GM12878 (cell line): ENCODE measurements at regions not wholly inside any gene's neighbourhood (a gene's known extent, or its start where the extent isn't known, plus 50 kb on each side); places are given as distances from the start of the nearest gene placed in this dataset.

Source experiments
- ATAC-seq: fragments of 200-7000 bp; cut with Tn5 transposase; 3 replicates; pipeline ENCODE4 v1.9.1; 2020; ENCODE audit warnings: mild to moderate bottlenecking, moderate library complexity
- BruUV-seq: library from RNA; stranded (reverse); fragments of 400-500 nt; replicated peaks from 2 replicates; lab custom pipeline; 2021; lab: Mats Ljungman, UMichigan
- CTCF ChIA-PET: fragments of 300-600 bp; sonication (Branson Sonifier 250); formaldehyde crosslinking; extraction: SDS; loops from one replicate; lab custom pipeline; 2021; ENCODE audit warnings: inconsistent platforms; lab: Yijun Ruan, JAX
- POLR2A ChIA-PET: fragments of 350-600 bp; formaldehyde crosslinking; extraction: SDS; loops from one replicate; lab custom pipeline; 2021; ENCODE audit warnings: inconsistent platforms; lab: Charles Lee
- RAD21 ChIA-PET: fragments of 300-600 bp; sonication (Branson Sonifier 250); formaldehyde crosslinking; loops from one replicate; lab custom pipeline; 2023; ENCODE audit warnings: antibody characterized with exemption; ENCODE audit not compliant: unreplicated experiment; lab: Charles Lee
- SMC1A ChIA-PET: fragments of 300-600 bp; sonication (Branson Sonifier 250); formaldehyde crosslinking; loops from one replicate; lab custom pipeline; 2023; ENCODE audit not compliant: unreplicated experiment, uncharacterized antibody; lab: Charles Lee
- DNase-seq: peaks from one replicate; pipeline ENCODE4 v3.0.0-alpha.2; 2011; ENCODE audit warnings: low read depth, low spot score
- FAIRE-seq: peaks from 3 replicates; lab custom pipeline; 2011; peaks lifted over from hg19 to GRCh38; lab: Jason Lieb, UNC
- H2AFZ ChIP-seq: 2 replicates; pipeline ENCODE4 v1.6.0; 2011; ENCODE audit warnings: low read depth, low read length, control low read depth; ENCODE audit not compliant: control insufficient read depth
- H3K27ac ChIP-seq: 2 replicates; pipeline ENCODE4 v1.5.1; 2011; ENCODE audit warnings: control low read depth; ENCODE audit not compliant: control insufficient read depth, insufficient read depth
- H3K27me3 ChIP-seq, 2 experiments: replicated peaks in 1 of 2; 2 replicates each; pipeline versions ENCODE4 v1.6.0 to v1.6.1; 2011; ENCODE audit warnings: low read length in 1 of 2; ENCODE audit not compliant: control insufficient read depth in 2 of 2, insufficient read depth in 2 of 2
- H3K36me3 ChIP-seq, 2 experiments: 2 replicates each; pipeline ENCODE4 v1.5.1; 2011; ENCODE audit warnings: low read length in 1 of 2; ENCODE audit not compliant: control insufficient read depth in 2 of 2, insufficient read depth in 2 of 2
- H3K4me1 ChIP-seq: 2 replicates; pipeline ENCODE4 v1.6.1; 2011; ENCODE audit warnings: mild to moderate bottlenecking, low read length, moderate library complexity, mixed read lengths; ENCODE audit not compliant: control insufficient read depth, insufficient read depth
- H3K4me2 ChIP-seq: 2 replicates; pipeline ENCODE4 v1.6.0; 2011; ENCODE audit warnings: control low read depth; ENCODE audit not compliant: control insufficient read depth, insufficient read depth
- H3K4me3 ChIP-seq: fragments of 200-600 bp; sonication (generic); 2 replicates; pipeline ENCODE4 v1.5.1; 2016
- H3K79me2 ChIP-seq: 2 replicates; pipeline ENCODE4 v1.6.0; 2011; ENCODE audit warnings: low read length; ENCODE audit not compliant: control insufficient read depth, insufficient read depth
- H3K9ac ChIP-seq: 2 replicates; pipeline ENCODE4 v1.8.0; 2011; ENCODE audit warnings: low read length, control low read depth, mixed read lengths; ENCODE audit not compliant: control insufficient read depth, insufficient read depth
- H3K9me3 ChIP-seq: replicated peaks from 3 replicates; pipeline ENCODE4 v1.5.1; 2011; ENCODE audit warnings: mild to moderate bottlenecking, low read length; ENCODE audit not compliant: control insufficient read depth, insufficient read depth
- H4K20me1 ChIP-seq: 2 replicates; pipeline ENCODE4 v1.6.0; 2011; ENCODE audit not compliant: control insufficient read depth, insufficient read depth
- BCL3 ChIP-seq: IDR thresholded peaks from 2 replicates; pipeline ENCODE4 v1.6.1; 2011; ENCODE audit warnings: borderline replicate concordance, low read depth, mild to moderate bottlenecking, moderate library complexity, low read length; ENCODE audit not compliant: insufficient read depth, poor library complexity, severe bottlenecking
- CBFB ChIP-seq: IDR thresholded peaks from 2 replicates; pipeline ENCODE4 v1.6.1; 2016; ENCODE audit warnings: antibody characterized with exemption, low read depth
- ELK1 ChIP-seq: IDR thresholded peaks from 2 replicates; pipeline ENCODE4 v1.6.1; 2012; ENCODE audit warnings: low read depth, low read length, improper control_type of control experiment
- KDM1A ChIP-seq: fragments of 200-600 bp; sonication (generic); IDR thresholded peaks from 2 replicates; pipeline ENCODE4 v1.6.1; 2016; ENCODE audit warnings: borderline replicate concordance
- MLLT1 ChIP-seq: fragments of 450-650 bp; IDR thresholded peaks from 2 replicates; pipeline ENCODE4 v1.6.1; 2016; ENCODE audit warnings: mild to moderate bottlenecking
- NR2F1 ChIP-seq: fragments of 450-650 bp; conservative IDR thresholded peaks from 2 replicates; pipeline ENCODE4 v1.6.1; 2017; ENCODE audit warnings: mild to moderate bottlenecking
- PAX5 ChIP-seq: IDR thresholded peaks from 2 replicates; pipeline ENCODE4 v1.6.1; 2011; ENCODE audit warnings: low read depth, low read length, borderline replicate concordance
- POLR2AphosphoS2 ChIP-seq: IDR thresholded peaks from 2 replicates; pipeline ENCODE4 v1.6.1; 2011; ENCODE audit warnings: low read depth, mild to moderate bottlenecking, low read length, improper control_type of control experiment, moderate library complexity
- POU2F2 ChIP-seq: IDR thresholded peaks from 3 replicates; pipeline ENCODE4 v1.6.1; 2011; ENCODE audit warnings: low read depth, mild to moderate bottlenecking, low read length, borderline replicate concordance
- SKIL ChIP-seq: fragments of 450-650 bp; IDR thresholded peaks from 2 replicates; pipeline ENCODE4 v1.6.1; 2017; ENCODE audit warnings: mild to moderate bottlenecking, low read depth, inconsistent platforms; ENCODE audit not compliant: poor library complexity, severe bottlenecking
- SMARCA5 ChIP-seq: fragments of 450-650 bp; IDR thresholded peaks from 2 replicates; pipeline ENCODE4 v1.6.1; 2017; ENCODE audit warnings: mild to moderate bottlenecking
- SUZ12 ChIP-seq: fragments of 200-600 bp; sonication (generic); IDR thresholded peaks from one replicate; pipeline ENCODE4 v1.6.1; 2018; ENCODE audit warnings: antibody characterized with exemption, mild to moderate bottlenecking; ENCODE audit not compliant: unreplicated experiment
- WGBS: methylation state at CpG from one replicate; pipeline ENCODE4 v1.1.6; 2016; ENCODE audit warnings: low lambda C conversion rate; ENCODE audit not compliant: insufficient replicate concordance, insufficient coverage; ENCODE audit errors: missing lambda C conversion rate; 5-methylcytosine and 5-hydroxymethylcytosine counted together
- in situ Hi-C: fragments of 300-500 bp; cut with MboI; formaldehyde crosslinking; loops from 9 replicates; pipeline ENCODE4 v1.14.3; 2018; ENCODE audit warnings: mixed read lengths
- intact Hi-C: fragments of 100-400 bp; cut with micrococcal nuclease; formaldehyde crosslinking; loops from one replicate; pipeline ENCODE4 v1.14.2; 2022; ENCODE audit not compliant: unreplicated experiment

GRCh38 chr2:128466376-128466775 is 147.7 kb upstream of the HS6ST1 start:
- DNase-seq (no peak), ATAC-seq (no peak), FAIRE-seq (no peak)
- CTCF ChIA-PET: no interaction called here
- Histone ChIP-seq H3K27ac (no peak overlapping the region), H3K36me3 (no peaks in the 10 kb centered on the region), H3K4me2 (no peak overlapping the region), H2AFZ (no peak overlapping the region), H3K27me3 (no peaks in the 10 kb centered on the region), H3K4me3 (no peak overlapping the region), H3K9ac (no peak overlapping the region), H3K79me2 (no peaks in the 10 kb centered on the region), H3K4me1 (no peaks in the 10 kb centered on the region), H3K9me3 (peaks cover 11% of the 10 kb centered on the region; the same call in 2 of the 3 replicates), H4K20me1 (no peaks in the 10 kb centered on the region)
- RAD21 ChIA-PET: no interaction called here
- intact Hi-C loops: no loop called here
- TF ChIP-seq SMARCA5: no peak
- no peak for TF ChIP-seq NR2F1
- SMC1A ChIA-PET: no interaction called here
- in situ Hi-C loops: no loop called here
- BruUV-seq: no TSS peak
- 0% methylated on average over 2 of the region's 2 CpGs for WGBS
- POLR2A ChIA-PET: no interaction called here

- intact Hi-C loops (no loop called here), in situ Hi-C loops (no loop called here)
- Histone ChIP-seq H4K20me1 (no peaks in the 10 kb centered on the region), H3K27ac (no peak overlapping the region), H3K4me1 (no peaks in the 10 kb centered on the region), H3K4me2 (no peak overlapping the region), H2AFZ (no peak overlapping the region), H3K27me3 (no peaks in the 10 kb centered on the region), H3K4me3 (no peak overlapping the region), H3K79me2 (no peaks in the 10 kb centered on the region), H3K9me3 (peaks cover 11% of the 10 kb centered on the region; the same call in 2 of the 3 replicates), H3K9ac (no peak overlapping the region), H3K36me3 (no peaks in the 10 kb centered on the region)
- CTCF ChIA-PET: no interaction called here
- WGBS: 0% methylated on average over 2 of the region's 2 CpGs
- DNase-seq (no peak), FAIRE-seq (no peak), ATAC-seq (no peak)
- no TSS peak for BruUV-seq
- no peak for TF ChIP-seq ELK1
- no peak for TF ChIP-seq POU2F2
- no peak for TF ChIP-seq CBFB
- no peak for TF ChIP-seq SKIL
- TF ChIP-seq MLLT1: no peak
- TF ChIP-seq KDM1A: no peak
- no peak for TF ChIP-seq POLR2AphosphoS2
- TF ChIP-seq SUZ12: no peak
- no peak for TF ChIP-seq PAX5
- TF ChIP-seq BCL3: no peak
- SMC1A ChIA-PET: no interaction called here
- RAD21 ChIA-PET: no interaction called here
- POLR2A ChIA-PET: no interaction called here
Observed at GRCh38 chr2:128466776-128467175, 148.1 kb upstream of the HS6ST1 start.
